HG02943 (cell line): ENCODE measurements at regions not wholly inside any gene's neighbourhood (a gene's known extent, or its start where the extent isn't known, plus 50 kb on each side); places are given as distances from the start of the nearest gene placed in this dataset.
"Not testable (repeated sequence)": the region's sequence is repeated elsewhere in the genome, so short reads cannot be mapped to it uniquely, and the experiment has no call there.

ENCODE experiments used
- ATAC-seq: cut with Tn5 transposase; IDR thresholded peaks from one replicate; pipeline ENCODE4 v1.9.1; 2021; ENCODE audit warnings: mild to moderate bottlenecking, low read depth, moderate library complexity; ENCODE audit not compliant: unreplicated experiment

DNA sequence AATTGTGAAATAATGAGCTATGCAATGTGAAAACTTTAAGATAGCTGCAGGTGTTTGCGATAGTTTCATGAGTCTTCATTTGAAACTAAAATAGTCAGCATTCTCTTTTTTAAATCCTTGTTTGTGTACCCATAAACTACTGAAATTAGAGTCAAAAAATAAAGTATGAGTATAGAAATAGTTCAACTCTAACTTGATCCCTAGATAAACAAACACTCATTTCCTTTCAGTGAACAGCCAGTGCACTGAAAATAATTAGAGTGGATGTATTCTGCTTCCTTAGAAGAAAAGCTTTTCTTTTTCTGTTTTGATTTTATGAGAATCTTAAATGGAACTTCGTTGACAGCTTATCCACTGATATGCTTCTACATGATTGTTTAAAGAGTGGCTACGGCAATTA lies 1033.4 kb downstream of the SOCS6 start:
- no peak for ATAC-seq

DNA sequence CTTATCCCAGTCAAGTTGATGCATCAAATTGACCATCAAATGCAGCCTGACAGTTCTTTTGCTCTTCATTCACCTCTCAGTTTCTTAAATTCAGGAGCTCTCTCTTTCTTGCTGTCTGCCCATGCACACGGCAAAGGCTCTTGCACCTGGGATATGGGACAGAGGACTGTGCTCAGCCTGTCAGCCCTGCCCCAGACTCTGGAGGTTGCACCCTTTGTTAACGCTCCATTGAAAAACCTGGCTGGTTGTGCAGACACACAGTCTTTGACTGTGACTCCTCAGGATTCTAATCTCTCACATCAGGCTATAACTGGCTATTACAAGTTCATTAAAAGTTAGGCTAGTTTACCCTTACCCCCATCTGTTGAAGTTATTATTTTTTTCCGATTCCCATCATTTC lies 1032.5 kb downstream of the SOCS6 start:
- no peak for ATAC-seq

DNA sequence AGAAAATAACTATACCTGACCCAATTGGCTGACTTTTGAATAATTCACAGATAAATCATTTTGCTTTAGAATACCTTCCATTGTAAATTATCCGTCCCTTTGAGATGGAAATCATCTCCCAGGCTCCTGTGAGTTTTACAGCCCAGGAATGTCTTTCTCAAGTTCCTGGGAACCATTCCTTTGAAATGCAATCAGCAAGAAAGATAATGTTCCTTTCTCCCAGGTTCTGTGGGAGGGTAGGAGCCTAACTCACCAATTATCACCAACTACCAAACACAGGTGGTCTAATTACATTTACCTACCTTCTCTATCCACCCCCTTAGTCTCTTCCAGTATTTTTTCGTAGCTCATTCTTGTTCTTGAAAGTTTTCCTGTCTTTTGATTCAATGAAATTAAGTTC lies 1016.0 kb downstream of the SOCS6 start:
- no peak for ATAC-seq

DNA sequence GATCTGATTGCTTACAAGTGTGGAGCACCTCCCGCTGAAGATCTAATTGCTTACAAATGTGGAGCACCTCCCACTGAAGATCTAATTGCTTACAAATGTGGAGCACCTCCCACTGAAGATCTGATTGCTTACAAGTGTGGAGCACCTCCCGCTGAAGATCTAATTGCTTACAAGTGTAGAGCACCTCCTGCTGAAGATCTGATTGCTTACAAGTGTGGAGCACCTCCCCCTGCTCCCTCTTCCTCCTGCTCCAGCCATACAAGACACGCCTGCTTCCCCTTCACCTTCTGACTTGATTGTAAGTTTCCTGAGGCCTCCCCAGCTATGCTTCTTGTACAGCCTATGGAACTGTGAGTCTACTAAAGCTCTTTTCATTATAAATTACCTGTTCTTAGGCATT lies 1014.9 kb downstream of the SOCS6 start:
- ATAC-seq = not testable (repeated sequence)

DNA sequence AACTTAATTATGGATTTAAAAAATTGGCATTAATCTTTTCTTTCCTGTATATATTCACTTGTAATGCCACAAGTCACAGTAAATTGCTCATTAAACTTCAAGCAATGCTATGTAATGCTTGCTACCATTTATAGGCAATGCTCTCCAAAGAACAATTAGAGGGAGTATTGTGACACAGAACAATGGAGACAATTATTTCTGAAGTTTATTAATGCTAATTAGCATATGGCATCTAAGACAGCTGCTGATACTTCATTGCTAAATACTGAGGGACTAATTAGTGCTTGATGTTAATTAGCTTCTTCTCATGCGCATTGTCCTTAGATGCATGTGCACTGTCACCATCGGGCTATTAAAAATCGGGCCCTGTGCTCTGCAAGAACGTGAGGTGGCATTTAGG lies 1012.8 kb downstream of the SOCS6 start:
- no peak for ATAC-seq

DNA sequence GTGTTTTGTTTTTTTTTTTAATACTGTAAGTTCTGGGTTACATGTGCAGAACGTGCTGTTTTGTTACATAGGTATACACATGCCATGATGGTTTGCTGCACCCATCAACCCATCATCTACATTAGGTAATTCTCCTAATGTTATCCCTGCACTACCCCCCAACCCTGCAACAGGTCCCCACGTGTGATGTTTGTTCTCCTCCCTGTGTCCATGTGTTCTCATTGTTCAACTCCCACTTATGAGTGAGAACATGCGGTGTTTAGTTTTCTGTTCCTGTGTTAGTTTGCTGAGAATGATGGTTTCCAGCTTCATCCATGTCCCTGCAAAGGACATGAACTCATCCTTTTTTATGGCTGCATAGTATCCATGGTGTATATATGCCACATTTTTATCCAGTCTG lies 1005.4 kb downstream of the SOCS6 start:
- ATAC-seq = not testable (repeated sequence)

DNA sequence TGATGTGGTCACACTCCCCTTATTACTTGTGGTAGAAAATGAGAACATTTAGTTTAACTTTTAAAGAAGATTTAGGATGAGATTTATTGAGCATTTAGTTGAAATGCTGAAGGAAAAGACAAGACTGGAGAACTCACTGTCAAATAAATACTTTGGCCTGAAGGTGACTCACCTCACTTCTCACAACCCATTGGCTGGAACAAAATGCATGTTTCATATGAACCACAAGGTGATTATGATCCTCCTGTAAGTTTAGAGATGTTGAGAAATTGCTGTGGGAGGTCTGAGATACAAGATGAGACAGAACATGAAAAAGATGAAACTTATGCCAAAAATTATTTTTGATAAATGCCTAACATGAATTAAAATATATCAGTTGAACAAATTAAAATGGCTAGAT lies 1004.5 kb downstream of the SOCS6 start:
- ATAC-seq = no peak

DNA sequence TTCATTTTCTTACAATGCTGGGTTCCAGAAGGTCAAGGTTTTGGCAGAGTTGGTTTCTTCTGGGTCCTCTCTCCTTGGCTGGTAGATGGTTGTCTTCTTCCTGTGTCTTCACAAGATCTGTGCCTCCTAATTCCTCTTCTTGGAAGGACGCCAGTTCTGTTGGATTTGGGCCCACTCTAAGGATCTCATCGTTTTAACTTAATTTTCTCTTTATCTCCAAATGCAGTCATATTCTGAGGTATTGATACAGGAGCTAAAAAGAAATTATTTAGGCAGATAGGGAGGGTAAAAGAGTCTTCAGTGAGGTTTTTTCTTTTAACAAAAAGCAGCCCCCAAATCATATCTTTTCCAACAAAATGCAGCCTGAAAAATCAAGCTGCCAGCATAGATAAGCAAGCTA lies 998.4 kb downstream of the SOCS6 start:
- ATAC-seq = no peak

DNA sequence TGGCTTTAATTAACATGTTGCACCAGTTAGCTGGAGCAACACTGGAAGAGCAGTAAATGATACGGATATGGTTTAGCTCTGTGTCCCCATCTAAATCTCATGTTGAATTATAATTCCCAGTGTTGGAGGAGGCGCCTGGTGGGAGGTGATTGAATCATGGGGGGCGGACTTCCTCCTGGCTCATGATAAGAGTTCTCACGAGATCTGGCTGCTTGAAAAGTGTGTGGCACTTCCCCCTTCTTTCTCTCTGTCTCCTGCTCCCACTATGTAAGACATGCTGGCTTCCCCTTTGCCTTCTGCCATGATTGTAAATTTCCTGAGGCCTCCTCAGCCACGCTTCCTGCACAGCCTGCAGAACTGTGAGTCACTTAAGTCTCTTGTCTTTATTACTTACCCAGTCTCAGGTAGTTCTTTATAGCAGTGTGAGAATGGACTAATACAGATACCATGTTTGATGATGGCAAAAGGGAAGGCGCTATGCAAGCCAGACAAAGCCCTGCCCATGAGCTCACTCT lies 963.6 kb downstream of the SOCS6 start:
- no peak for ATAC-seq

DNA sequence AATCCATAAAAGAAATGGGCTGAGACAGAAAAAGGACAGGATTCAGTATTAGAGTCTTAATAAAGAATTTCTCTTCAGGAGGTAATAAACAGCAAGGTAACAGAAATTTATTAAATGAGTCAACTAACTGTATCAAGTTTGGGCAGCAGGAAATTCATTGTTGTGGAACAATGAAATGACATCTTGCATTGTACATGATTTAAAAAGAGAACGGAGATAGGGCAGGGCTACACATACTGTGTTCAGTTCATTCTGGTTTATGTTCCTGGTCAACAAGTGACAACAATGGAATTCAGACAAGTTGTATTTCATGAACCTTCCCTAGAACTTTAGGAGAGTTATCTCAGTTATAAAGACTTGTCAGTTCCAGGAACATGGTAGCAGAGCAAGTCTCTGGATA lies 961.3 kb downstream of the SOCS6 start:
- ATAC-seq = no peak

DNA sequence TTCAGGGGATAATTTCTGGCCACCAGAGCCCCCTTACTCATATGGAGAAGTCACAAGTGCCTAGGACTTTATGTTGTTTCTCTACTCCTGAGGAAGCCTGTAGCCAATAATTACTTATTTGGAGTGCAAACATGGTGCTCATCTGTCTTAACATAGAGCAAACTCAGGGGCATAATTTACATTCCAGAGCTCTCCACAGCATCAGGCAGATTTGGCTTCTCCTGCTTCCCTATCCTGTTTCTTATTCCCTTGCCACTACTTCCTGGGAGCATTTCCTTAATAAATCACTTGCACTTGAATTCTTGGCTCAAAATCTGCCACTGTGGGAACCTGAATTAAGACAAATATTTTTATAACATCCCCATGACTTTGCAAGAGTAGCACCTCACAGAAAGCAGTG lies 960.9 kb downstream of the SOCS6 start:
- ATAC-seq = no peak

DNA sequence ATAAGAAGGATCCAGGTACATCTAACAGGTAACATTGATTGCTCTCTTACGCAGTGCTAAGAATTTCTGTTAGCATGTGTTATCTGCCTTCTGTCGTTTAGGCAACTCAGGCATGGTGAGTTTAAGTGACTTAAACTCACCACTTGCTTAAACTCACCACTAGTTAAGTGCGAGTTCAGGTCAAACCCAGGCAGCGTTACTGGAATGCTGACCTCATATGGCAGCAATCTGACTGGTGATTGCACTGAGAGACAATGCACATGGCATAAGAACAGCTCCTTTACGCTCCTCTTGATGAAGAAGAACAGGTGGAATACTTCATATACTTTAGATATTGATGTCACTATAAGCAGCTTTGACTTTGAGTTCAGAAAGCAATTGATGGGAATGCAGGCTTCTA lies 954.1 kb downstream of the SOCS6 start:
- ATAC-seq = no peak

DNA sequence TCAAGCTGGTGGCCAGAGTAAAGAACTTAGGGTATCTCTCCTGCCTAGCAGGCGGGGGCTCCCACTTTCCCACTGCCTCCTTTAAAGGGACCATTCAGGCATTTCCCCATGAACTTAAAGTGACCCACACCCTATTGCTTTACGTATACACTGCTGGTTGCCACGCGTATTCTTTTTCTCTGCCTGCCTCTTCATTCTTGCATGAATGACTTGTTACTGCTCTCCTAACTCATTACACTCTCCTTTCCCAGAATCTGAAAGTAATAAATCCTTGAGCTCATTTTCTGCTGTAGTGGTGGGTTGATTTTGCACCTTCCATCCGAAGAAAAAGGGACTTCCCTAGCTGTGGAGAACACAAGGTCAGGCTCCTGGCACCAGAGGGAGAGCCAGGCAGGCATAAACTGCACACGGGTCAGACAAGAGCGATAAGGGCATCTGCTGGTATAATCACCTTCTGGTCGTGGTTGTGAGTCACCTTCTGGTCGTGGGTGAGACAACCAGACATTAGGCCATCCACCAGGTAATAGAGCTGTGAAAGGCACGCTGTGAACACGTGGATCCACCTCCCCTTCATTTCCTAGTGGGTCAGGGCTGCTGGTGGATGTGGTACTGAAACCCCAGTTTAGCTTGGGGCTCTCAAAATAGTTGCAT lies 950.3 kb downstream of the SOCS6 start:
- ATAC-seq = no peak

DNA sequence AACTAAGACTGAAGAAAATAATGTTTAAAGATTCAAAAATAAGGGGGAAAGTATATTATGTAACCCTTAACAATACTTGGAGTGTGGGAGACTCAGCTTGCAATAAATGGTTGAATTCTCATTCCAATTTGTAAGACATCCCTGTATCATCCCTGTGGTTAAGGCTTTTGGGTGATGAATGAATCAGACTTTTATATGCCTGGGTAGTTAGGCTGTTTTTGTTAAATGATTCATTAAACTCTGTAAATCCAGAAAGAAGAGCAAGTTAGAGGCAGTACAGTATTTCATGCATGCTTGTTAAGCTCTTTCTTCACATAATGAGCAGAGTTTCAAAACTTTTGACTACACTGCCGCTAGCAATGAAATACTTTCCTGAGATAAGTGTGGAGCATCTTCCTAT lies 948.8 kb downstream of the SOCS6 start:
- no peak for ATAC-seq

DNA sequence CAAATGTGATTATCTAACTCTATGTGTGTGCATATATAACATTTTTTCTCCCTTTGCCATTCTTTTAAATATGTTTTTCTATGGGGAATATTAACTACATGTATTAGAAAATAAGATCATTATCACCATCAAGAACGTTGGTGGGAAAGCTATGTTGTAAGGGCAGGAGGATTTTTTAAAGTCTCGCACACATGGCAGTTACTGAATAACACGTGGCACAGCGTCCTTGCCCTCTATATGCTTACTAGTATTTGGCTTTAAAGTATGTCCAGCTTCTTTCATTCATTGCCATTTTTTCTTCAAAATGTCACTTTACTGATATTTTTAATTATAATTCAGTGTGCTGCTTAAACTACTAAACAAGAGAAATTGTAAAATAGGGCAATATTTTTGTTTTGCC lies 944.3 kb downstream of the SOCS6 start:
- ATAC-seq = no peak

DNA sequence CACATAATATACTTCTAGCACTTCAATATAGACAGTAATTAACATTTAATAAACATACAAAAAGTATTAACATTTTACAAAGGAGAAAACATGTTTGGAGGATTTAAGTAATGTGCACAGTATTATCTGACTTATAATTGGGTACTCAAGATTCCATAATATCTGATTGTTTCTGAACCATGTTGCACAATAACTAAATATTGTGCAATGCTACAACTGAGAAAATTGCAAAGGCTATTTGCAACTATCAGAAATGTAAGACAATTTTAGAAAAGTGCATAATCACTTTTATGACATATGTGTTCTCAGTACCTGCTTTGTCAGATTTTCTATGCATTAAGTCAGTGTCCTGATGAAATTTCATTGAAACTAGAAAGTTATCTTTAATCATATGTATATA lies 934.6 kb downstream of the SOCS6 start:
- no peak for ATAC-seq

DNA sequence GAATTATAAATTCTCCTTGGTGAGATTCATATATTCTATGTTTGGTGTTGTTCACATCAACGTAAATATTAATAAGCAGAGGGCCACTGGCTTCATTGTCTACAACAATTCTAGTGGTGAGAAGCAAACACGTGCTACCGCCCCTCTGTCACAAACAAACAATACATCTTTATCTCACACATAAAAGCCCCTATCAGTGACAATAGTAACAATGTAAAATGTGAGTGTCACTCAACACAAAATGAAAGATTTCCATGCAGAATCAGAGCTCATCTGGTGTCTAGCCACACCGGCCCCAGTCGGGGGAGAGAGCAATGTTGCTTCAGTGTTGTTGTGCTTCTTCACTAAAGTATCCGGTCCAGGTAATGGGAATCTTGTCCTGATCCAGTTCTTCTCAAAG lies 932.6 kb downstream of the SOCS6 start:
- no peak for ATAC-seq

DNA sequence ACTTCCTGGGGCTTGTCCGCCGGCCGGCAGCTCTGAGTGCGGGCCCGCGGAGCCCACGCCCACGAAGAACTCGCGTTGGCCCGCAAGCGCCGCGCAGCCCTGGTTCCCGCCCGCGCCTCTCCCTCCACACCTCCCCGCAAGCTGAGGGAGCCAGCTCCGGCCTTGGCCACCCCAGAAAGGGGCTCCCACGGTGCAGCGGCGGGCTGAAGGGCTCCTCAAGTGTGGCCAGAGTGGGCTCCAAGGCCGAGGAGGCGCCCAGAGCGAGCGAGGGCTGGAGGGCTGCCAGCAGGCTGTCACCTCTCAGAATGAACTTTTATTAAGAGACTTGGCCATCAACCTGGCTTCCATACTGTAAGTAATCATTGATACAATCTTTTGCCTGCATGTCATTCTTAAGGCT lies 923.9 kb downstream of the SOCS6 start:
- not testable (repeated sequence) for ATAC-seq

DNA sequence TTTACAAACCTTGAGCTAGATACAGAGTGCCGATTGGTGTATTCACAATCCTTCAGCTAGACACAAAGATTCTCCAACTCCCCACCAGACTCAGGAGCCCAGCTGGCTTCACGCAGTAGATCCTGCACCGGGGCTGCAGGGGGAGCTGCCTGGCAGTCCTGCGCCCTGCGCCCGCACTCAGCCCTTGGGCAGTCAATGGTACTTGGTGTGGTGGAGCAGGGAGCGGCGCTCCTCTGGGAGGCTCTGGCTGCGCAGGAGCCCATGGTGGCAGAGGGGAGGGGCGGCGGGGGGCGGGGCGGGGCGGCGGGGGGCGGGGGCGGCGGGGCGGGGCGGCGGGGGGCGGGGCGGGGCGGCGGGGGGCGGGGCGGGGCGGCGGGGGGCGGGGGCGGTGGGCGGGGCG lies 923.4 kb downstream of the SOCS6 start:
- ATAC-seq = no peak

DNA sequence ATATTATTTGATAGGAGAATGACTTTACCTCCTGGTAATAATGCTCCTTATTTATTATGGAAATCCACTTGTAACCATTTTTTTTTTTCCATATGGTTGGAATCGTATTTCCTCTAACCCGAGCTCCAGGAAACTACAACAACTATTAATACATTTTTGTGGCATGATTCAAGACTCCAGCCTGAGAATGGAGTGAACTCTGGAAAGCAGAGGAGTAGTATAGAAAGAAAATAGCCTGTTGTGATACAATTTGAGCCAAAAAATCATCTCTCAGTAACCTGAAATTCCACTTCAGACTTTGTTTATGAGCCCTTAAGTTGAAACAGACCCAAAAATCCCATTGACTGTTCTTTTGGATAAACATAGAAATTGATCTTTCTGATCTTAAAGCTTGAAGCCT lies 921.1 kb downstream of the SOCS6 start:
- ATAC-seq = no peak

DNA sequence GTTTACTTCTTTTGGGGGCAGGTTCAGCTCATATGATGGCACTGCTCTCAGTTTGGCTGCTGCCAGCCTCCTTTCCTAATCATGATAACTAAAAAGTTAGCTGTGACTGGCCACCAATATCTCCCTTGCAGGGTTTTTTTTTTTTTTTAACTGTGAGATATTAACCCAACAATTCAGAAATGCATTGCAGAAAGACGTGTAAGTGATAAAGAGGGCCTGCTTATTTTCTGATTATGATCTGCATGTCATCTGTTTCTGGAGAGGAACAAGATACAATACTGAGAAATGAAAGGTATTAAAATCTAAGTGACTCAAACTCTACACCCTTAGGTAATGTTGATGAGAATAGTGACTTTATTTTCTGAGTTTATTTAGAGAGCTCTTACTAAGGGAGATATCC lies 905.6 kb downstream of the SOCS6 start:
- no peak for ATAC-seq

DNA sequence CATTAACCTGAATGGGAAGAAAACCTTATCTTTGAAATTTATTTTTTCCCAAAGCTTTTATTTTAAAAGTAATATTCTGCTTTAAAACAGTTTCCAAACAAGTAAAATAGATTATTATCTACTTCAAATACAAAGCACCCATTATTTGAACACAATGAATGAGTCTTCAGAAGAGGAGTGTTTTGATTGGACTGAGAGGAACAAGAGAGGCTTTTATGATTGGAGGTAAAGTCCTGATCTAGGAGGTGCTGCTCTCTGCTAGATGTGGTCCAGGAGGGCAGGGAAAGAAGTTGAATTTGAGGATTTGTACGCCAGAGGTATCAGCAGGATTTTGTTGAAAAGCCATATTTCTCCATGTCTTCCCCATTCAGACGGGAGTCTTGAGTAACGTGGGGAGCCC lies 900.7 kb downstream of the SOCS6 start:
- no peak for ATAC-seq

DNA sequence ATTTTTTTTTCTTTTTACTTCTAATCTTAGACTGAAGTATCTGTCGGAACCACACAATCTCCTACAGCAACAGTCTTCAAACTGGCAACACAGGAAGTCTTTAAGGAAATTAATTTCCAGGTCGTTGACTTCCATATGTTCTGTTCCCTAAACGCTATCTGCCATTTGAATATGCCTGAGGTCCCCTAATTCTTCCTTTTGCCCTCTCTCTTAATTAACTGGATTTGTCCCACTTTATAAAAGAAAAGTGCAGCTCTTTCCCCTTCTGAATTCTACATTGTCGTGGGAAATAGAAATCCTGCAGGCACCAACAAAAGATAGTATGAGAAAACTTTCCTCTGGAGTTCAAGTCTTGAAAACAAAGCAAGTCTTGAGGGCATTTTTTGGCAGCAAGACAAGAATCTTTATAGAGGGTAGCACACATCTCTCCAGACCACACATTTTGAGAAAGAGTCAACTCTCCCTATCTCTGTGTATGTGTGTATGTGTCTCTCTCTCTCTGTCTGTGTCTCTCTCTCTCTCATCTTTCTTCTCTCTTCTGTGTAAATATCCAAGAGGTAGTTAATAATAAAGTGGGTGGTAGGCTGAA lies 879.8 kb downstream of the SOCS6 start:
- ATAC-seq = no peak
